Chondrocyte (in vitro differentiated cells): ENCODE measurements at regions not wholly inside any gene's neighbourhood (a gene's known extent, or its start where the extent isn't known, plus 50 kb on each side); places are given as distances from the start of the nearest gene placed in this dataset.

ENCODE experiments used
- DNase-seq: peaks from one replicate; pipeline ENCODE4 v3.0.0; 2021; ENCODE audit warnings: mixed read lengths, low spot score
- H3K27ac Mint-ChIP-seq: one replicate; pipeline ENCODE4 v1.8.0; 2021; ENCODE audit warnings: mild to moderate bottlenecking, moderate library complexity, mixed read lengths; ENCODE audit not compliant: unreplicated experiment
- H3K27me3 Mint-ChIP-seq: 2 replicates; pipeline ENCODE4 v1.8.0; 2021; ENCODE audit warnings: low read depth, mixed read lengths
- H3K36me3 Mint-ChIP-seq: 2 replicates; pipeline ENCODE4 v1.8.0; 2021; ENCODE audit warnings: low read depth, mixed read lengths
- H3K4me1 Mint-ChIP-seq: 2 replicates; pipeline ENCODE4 v1.8.0; 2021; ENCODE audit warnings: low read depth, mild to moderate bottlenecking, mixed read lengths
- H3K4me3 Mint-ChIP-seq: one replicate; pipeline ENCODE4 v1.8.0; 2021; ENCODE audit warnings: mild to moderate bottlenecking, moderate library complexity, mixed read lengths; ENCODE audit not compliant: unreplicated experiment
- H3K9me3 Mint-ChIP-seq: 2 replicates; pipeline ENCODE4 v1.8.0; 2021; ENCODE audit warnings: low read depth, mixed read lengths
- TF ChIP-seq, protein P1 (sequence below): fragments of 200-600 bp; sonication (generic); IDR thresholded peaks from 2 replicates; pipeline ENCODE4 v1.5.0; 2021; ENCODE audit warnings: antibody characterized with exemption, mild to moderate bottlenecking, moderate library complexity

- Mint-ChIP-seq H3K27ac (no peak overlapping the region), H3K36me3 (no peaks in the 10 kb centered on the region), H3K27me3 (no peaks in the 10 kb centered on the region), H3K4me1 (no peaks in the 10 kb centered on the region), H3K4me3 (no peak overlapping the region), H3K9me3 (peaks cover 16% of the 10 kb centered on the region)
- TF ChIP-seq, protein P1, sequence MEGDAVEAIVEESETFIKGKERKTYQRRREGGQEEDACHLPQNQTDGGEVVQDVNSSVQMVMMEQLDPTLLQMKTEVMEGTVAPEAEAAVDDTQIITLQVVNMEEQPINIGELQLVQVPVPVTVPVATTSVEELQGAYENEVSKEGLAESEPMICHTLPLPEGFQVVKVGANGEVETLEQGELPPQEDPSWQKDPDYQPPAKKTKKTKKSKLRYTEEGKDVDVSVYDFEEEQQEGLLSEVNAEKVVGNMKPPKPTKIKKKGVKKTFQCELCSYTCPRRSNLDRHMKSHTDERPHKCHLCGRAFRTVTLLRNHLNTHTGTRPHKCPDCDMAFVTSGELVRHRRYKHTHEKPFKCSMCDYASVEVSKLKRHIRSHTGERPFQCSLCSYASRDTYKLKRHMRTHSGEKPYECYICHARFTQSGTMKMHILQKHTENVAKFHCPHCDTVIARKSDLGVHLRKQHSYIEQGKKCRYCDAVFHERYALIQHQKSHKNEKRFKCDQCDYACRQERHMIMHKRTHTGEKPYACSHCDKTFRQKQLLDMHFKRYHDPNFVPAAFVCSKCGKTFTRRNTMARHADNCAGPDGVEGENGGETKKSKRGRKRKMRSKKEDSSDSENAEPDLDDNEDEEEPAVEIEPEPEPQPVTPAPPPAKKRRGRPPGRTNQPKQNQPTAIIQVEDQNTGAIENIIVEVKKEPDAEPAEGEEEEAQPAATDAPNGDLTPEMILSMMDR, result no peak
- DNase-seq, result no peak
These were observed 1145.3 kb downstream of the OTOL1 start for GRCh38 chr3:162641907-162642306.

DNA sequence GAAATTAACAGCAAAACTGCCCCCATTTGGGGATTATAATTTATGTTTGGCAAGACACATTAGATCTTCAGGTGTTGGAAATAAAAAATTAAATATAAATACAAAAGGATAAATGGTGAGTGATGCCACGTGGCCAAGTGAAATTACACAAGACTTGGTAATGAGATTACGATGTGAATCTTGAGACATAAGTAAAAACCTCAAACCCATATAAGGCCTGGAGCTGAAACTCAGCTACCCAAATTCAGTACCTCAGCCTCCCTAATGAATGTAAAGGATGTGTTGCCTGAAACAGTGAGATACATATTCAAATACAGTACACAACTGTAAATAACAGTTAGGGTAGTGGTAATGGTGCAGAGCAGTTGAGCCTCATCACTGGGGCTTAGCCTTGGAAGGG lies 1146.6 kb downstream of the OTOL1 start:
- no peaks in the 10 kb centered on the region for H3K4me1 Mint-ChIP-seq
- TF ChIP-seq, protein P1, result no peak
- no peak overlapping the region for H3K4me3 Mint-ChIP-seq
- H3K27ac Mint-ChIP-seq, result no peak overlapping the region
- H3K36me3 Mint-ChIP-seq, result no peaks in the 10 kb centered on the region
- no peaks in the 10 kb centered on the region for H3K27me3 Mint-ChIP-seq
- no peak for DNase-seq
- peaks cover 5% of the 10 kb centered on the region for H3K9me3 Mint-ChIP-seq

- Mint-ChIP-seq H3K4me3 (no peak overlapping the region), H3K27ac (no peak overlapping the region), H3K36me3 (no peaks in the 10 kb centered on the region), H3K4me1 (no peaks in the 10 kb centered on the region), H3K27me3 (no peaks in the 10 kb centered on the region), H3K9me3 (peaks cover 7% of the 10 kb centered on the region)
- TF ChIP-seq, protein P1, result no peak
- no peak for DNase-seq
These were observed 1150.7 kb downstream of the OTOL1 start for GRCh38 chr3:162647321-162647720.

DNA sequence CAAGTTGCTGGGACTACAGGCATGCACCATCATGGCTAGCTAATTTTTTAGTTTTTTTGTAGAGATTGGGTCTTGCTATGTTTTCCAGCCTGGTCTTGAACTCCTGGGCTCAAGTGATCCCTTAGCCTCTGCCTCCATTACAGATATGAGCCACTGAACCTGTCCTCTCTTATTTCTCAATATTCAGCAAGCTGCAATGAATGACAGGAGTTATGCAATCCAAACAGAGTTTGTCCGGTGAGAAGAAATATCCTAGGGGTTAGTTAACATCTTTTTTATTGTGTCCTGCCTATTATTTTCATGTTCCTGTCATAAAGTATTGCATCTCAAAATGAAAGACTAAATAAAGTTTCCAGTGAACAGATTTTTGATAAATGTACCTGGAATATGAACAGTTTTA lies 1161.4 kb downstream of the OTOL1 start:
- TF ChIP-seq, protein P1, result no peak
- H3K9me3 Mint-ChIP-seq, result peaks cover 6% of the 10 kb centered on the region
- H3K4me3 Mint-ChIP-seq, result no peak overlapping the region
- H3K36me3 Mint-ChIP-seq, result no peaks in the 10 kb centered on the region
- no peak overlapping the region for H3K27ac Mint-ChIP-seq
- no peak for DNase-seq
- H3K4me1 Mint-ChIP-seq, result no peaks in the 10 kb centered on the region
- no peaks in the 10 kb centered on the region for H3K27me3 Mint-ChIP-seq

DNA sequence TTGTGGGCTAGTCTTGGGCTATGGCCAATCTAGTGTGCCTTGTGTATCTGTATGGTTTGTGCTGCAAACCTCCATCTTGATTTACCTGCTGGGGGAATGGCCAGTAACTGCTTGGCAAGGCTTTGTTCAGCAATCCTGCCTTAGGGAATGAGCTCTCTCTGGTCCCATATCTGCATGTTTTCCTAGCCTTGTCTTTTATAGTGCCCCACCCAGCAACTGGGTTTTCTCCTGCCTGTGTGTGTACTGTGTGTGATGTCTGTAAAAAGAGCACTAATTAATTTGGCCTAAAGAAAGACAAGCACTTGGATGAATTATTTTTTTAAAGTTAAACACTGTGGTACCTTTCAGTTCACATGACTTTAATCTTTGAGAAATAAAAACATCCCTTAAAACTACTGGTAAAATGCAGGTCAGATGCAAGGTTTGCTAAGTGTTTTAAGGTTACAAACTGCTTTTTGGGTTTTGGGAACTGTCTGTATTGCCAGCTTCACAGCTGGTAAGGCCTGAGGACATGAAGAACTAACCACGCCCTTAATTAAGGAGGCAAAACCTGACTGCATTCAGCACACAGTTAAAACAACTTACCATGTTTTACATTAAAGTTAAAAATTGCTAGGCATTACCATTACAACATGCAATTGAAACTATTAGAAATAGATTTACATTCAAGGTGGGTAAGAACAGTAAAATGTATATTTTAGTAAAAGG lies 1169.2 kb downstream of the OTOL1 start:
- Mint-ChIP-seq H3K9me3 (no peaks in the 10 kb centered on the region), H3K36me3 (no peaks in the 10 kb centered on the region)

More for the DNA sequence above, 1169.2 kb downstream of the OTOL1 start:
- DNase-seq, result no peak
- Mint-ChIP-seq H3K4me3 (no peak overlapping the region), H3K27ac (no peak overlapping the region), H3K27me3 (no peaks in the 10 kb centered on the region), H3K4me1 (peaks cover 6% of the 10 kb centered on the region)
- TF ChIP-seq, protein P1, result no peak
